HCT116 (cell line): ENCODE measurements at regions not wholly inside any gene's neighbourhood (a gene's known extent, or its start where the extent isn't known, plus 50 kb on each side); places are given as distances from the start of the nearest gene placed in this dataset.

Source experiments
- ATAC-seq: fragments of 200-7000 bp; cut with Tn5 transposase; 2 replicates; pipeline ENCODE4 v1.9.1; 2020; ENCODE audit warnings: mild to moderate bottlenecking, moderate library complexity
- BruUV-seq: library from RNA; stranded (reverse); fragments of 400-500 nt; replicated peaks from 2 replicates; lab custom pipeline; 2021; lab: Mats Ljungman, UMichigan
- CTCF ChIA-PET: fragments of 300-600 bp; sonication (Branson Sonifier 250); formaldehyde crosslinking; loops from one replicate; lab custom pipeline; 2021; ENCODE audit warnings: antibody characterized with exemption; lab: Charles Lee
- POLR2A ChIA-PET: fragments of 300-600, 350-600 bp; sonication (Branson Sonifier 250); formaldehyde crosslinking; loops from one replicate; lab custom pipeline; 2021; ENCODE audit warnings: antibody characterized with exemption; lab: Charles Lee
- RAD21 ChIA-PET, 2 experiments: fragments of 300-600 bp; sonication (Branson Sonifier 250); formaldehyde crosslinking; loops; one replicate each; lab custom pipeline; 2023; ENCODE audit warnings: low total read pairs in 2 of 2; ENCODE audit not compliant: uncharacterized antibody in 2 of 2, unreplicated experiment in 2 of 2, low non-redundant PET in 1 of 2; lab: Charles Lee
- DNase-seq: peaks from one replicate; pipeline ENCODE4 v3.0.0-alpha.2; 2010; ENCODE audit warnings: low read depth, low spot score
- H2AFZ ChIP-seq: fragments of 200-600 bp; shearing (Covaris generic), sonication (generic); 2 replicates; pipeline ENCODE4 v1.6.1; 2017; ENCODE audit warnings: low read depth, mixed run types, mixed read lengths, antibody characterized with exemption, low read length; ENCODE audit not compliant: poor library complexity, severe bottlenecking
- H3K27ac ChIP-seq: 2 replicates; pipeline ENCODE4 v1.5.1; 2012; ENCODE audit warnings: low read depth, low read length
- H3K27me3 ChIP-seq: fragments of 200-600 bp; sonication (generic); 2 replicates; pipeline ENCODE4 v1.6.1; 2016; ENCODE audit warnings: mixed run types, low read length, mixed read lengths; ENCODE audit not compliant: insufficient read depth
- H3K36me3 ChIP-seq, 2 experiments: fragments of 200-500 bp in 1 of 2; fragments of 200-600 bp in 1 of 2; sonication (Bioruptor generic) in 1 of 2; sonication (generic) in 1 of 2; 2 replicates each; pipeline versions ENCODE4 v1.5.1 to v1.6.1; 2014 to 2016; ENCODE audit warnings: low read length in 2 of 2, inconsistent platforms in 1 of 2, mixed read lengths in 1 of 2, mixed run types in 1 of 2; ENCODE audit not compliant: insufficient read depth in 2 of 2, control insufficient read depth in 1 of 2
- H3K4me1 ChIP-seq, 2 experiments: fragments of 200-600 bp in 1 of 2; sonication (generic) in 1 of 2; 2 replicates each; pipeline versions ENCODE4 v1.5.1 to v1.6.1; 2012 to 2017; ENCODE audit warnings: low read length in 2 of 2, inconsistent platforms in 1 of 2, mild to moderate bottlenecking in 1 of 2, mixed read lengths in 1 of 2, mixed run types in 1 of 2, moderate library complexity in 1 of 2; ENCODE audit not compliant: insufficient read depth in 2 of 2, control insufficient read depth in 1 of 2
- H3K4me2 ChIP-seq: fragments of 200-600 bp; sonication (generic); 2 replicates; pipeline ENCODE4 v1.6.1; 2017; ENCODE audit warnings: mixed run types, low read length, mixed read lengths
- H3K4me3 ChIP-seq, 2 experiments: fragments of 200-600 bp in 1 of 2; sonication (generic) in 1 of 2; replicated peaks in 1 of 2; 2 replicates each; pipeline ENCODE4 v1.5.1; 2011 to 2016; ENCODE audit warnings: low read length in 2 of 2, control low read depth in 1 of 2, low read depth in 1 of 2, mild to moderate bottlenecking in 1 of 2, mixed read lengths in 1 of 2, mixed run types in 1 of 2
- H3K79me2 ChIP-seq: fragments of 200-600 bp; sonication (generic); 2 replicates; pipeline ENCODE4 v1.6.1; 2017; ENCODE audit warnings: mild to moderate bottlenecking, mixed run types, low read length, moderate library complexity, mixed read lengths; ENCODE audit not compliant: insufficient read depth
- H3K9ac ChIP-seq: fragments of 200-600 bp; sonication (generic); 2 replicates; pipeline ENCODE4 v1.6.1; 2016; ENCODE audit warnings: low read length, mixed read lengths
- H3K9me2 ChIP-seq: fragments of 200-600 bp; sonication (generic), shearing (Covaris generic); 2 replicates; pipeline ENCODE4 v1.6.1; 2017; ENCODE audit warnings: mixed run types, mild to moderate bottlenecking, moderate library complexity; ENCODE audit not compliant: insufficient read depth
- H3K9me3 ChIP-seq, 2 experiments: fragments of 200-500 bp in 1 of 2; fragments of 200-600 bp in 1 of 2; sonication (Bioruptor generic) in 1 of 2; sonication (generic) in 1 of 2; 2 replicates each; pipeline ENCODE4 v1.6.1; 2014 to 2017; ENCODE audit warnings: low read length in 2 of 2, mixed read lengths in 2 of 2, inconsistent platforms in 1 of 2, low read depth in 1 of 2, mild to moderate bottlenecking in 1 of 2, mixed run types in 1 of 2, moderate library complexity in 1 of 2; ENCODE audit not compliant: control insufficient read depth in 1 of 2, insufficient read depth in 1 of 2
- H4K20me1 ChIP-seq: fragments of 200-600 bp; sonication (generic), shearing (Covaris generic); 2 replicates; pipeline ENCODE4 v1.6.1; 2017; ENCODE audit warnings: mixed run types, mild to moderate bottlenecking, moderate library complexity; ENCODE audit not compliant: insufficient read depth
- CBX3 ChIP-seq: IDR thresholded peaks from 2 replicates; pipeline ENCODE4 v1.6.1; 2012; ENCODE audit warnings: low read depth
- CEBPB ChIP-seq: IDR thresholded peaks from 2 replicates; pipeline ENCODE4 v1.6.1; 2012; ENCODE audit warnings: low read depth
- EZH2 ChIP-seq: fragments of 200-600 bp; sonication (generic); IDR thresholded peaks from 2 replicates; pipeline ENCODE4 v1.6.1; 2017; ENCODE audit warnings: antibody characterized with exemption, mixed run types
- EZH2phosphoT487 ChIP-seq: fragments of 200-600 bp; IDR thresholded peaks from 2 replicates; pipeline ENCODE4 v1.6.1; 2018; ENCODE audit warnings: antibody characterized with exemption, borderline replicate concordance
- JUND ChIP-seq: IDR thresholded peaks from 2 replicates; pipeline ENCODE4 v1.6.1; 2012
- POLR2A ChIP-seq: IDR thresholded peaks from 2 replicates; pipeline ENCODE4 v1.7.0; 2011; ENCODE audit warnings: borderline replicate concordance; ENCODE audit not compliant: insufficient read depth, insufficient read length; ENCODE audit errors: extremely low read depth
- SP1 ChIP-seq: IDR thresholded peaks from 2 replicates; pipeline ENCODE4 v1.6.1; 2012; ENCODE audit warnings: low read depth
- SRF ChIP-seq: IDR thresholded peaks from 2 replicates; pipeline ENCODE4 v1.6.1; 2012; ENCODE audit warnings: low read depth
- YY1 ChIP-seq: IDR thresholded peaks from 2 replicates; pipeline ENCODE4 v1.6.1; 2011; ENCODE audit warnings: low read length, low read depth, moderate library complexity, mild to moderate bottlenecking; ENCODE audit not compliant: insufficient replicate concordance; ENCODE audit errors: extremely low read depth
- intact Hi-C: fragments of 100-400 bp; cut with micrococcal nuclease; formaldehyde crosslinking; loops from 2 replicates; pipeline ENCODE4 v1.10.0; 2022
- TF ChIP-seq, protein P1 (sequence below): IDR thresholded peaks from 2 replicates; pipeline ENCODE4 v1.6.1; 2012; ENCODE audit warnings: low read depth
- TF ChIP-seq, protein P2 (sequence below): IDR thresholded peaks from 2 replicates; pipeline ENCODE4 v1.6.1; 2012

- no peaks in the 10 kb centered on the region for H3K9me3 ChIP-seq
- ChIA-PET CTCF (no interaction called here), POLR2A (no interaction called here), RAD21 (no interaction called here)
- TF ChIP-seq CEBPB = no peak
- no peak for TF ChIP-seq YY1
- no peak for TF ChIP-seq EZH2
- TF ChIP-seq, protein P1, sequence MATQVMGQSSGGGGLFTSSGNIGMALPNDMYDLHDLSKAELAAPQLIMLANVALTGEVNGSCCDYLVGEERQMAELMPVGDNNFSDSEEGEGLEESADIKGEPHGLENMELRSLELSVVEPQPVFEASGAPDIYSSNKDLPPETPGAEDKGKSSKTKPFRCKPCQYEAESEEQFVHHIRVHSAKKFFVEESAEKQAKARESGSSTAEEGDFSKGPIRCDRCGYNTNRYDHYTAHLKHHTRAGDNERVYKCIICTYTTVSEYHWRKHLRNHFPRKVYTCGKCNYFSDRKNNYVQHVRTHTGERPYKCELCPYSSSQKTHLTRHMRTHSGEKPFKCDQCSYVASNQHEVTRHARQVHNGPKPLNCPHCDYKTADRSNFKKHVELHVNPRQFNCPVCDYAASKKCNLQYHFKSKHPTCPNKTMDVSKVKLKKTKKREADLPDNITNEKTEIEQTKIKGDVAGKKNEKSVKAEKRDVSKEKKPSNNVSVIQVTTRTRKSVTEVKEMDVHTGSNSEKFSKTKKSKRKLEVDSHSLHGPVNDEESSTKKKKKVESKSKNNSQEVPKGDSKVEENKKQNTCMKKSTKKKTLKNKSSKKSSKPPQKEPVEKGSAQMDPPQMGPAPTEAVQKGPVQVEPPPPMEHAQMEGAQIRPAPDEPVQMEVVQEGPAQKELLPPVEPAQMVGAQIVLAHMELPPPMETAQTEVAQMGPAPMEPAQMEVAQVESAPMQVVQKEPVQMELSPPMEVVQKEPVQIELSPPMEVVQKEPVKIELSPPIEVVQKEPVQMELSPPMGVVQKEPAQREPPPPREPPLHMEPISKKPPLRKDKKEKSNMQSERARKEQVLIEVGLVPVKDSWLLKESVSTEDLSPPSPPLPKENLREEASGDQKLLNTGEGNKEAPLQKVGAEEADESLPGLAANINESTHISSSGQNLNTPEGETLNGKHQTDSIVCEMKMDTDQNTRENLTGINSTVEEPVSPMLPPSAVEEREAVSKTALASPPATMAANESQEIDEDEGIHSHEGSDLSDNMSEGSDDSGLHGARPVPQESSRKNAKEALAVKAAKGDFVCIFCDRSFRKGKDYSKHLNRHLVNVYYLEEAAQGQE = no peak
- no peak for TF ChIP-seq POLR2A
- TF ChIP-seq SP1 = no peak
- no peak for TF ChIP-seq CBX3
- no peak for TF ChIP-seq SRF
- TF ChIP-seq, protein P2, sequence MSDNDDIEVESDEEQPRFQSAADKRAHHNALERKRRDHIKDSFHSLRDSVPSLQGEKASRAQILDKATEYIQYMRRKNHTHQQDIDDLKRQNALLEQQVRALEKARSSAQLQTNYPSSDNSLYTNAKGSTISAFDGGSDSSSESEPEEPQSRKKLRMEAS = no peak
- no peak for TF ChIP-seq JUND
- TF ChIP-seq EZH2phosphoT487 = no peak
- H3K4me2 ChIP-seq = no peak overlapping the region
- peaks cover 2% of the 10 kb centered on the region; the same call in 1 of the 2 replicates for H3K9me2 ChIP-seq
- H3K27me3 ChIP-seq = no peaks in the 10 kb centered on the region
- no peaks in the 10 kb centered on the region for H4K20me1 ChIP-seq
- intact Hi-C loops = no loop called here
- no peaks in the 10 kb centered on the region; a peak in 1 of 4 replicates for H3K4me1 ChIP-seq
- DNase-seq = no peak
- H3K4me3 ChIP-seq = no peak overlapping the region
- ATAC-seq = no peak
- H3K9ac ChIP-seq = no peak overlapping the region
- no peak overlapping the region for H3K27ac ChIP-seq
- no peak overlapping the region for H2AFZ ChIP-seq
- H3K79me2 ChIP-seq = no peaks in the 10 kb centered on the region
- no TSS peak for BruUV-seq
- H3K36me3 ChIP-seq = no peaks in the 10 kb centered on the region
These were observed 952.6 kb upstream of the SOX9 start for GRCh38 chr17:71168053-71168741.
